NCI-H1048 (cell line): ENCODE measurements at regions not wholly inside any gene's neighbourhood (a gene's known extent, or its start where the extent isn't known, plus 50 kb on each side); places are given as distances from the start of the nearest gene placed in this dataset.

ENCODE experiments used
- DNase-seq: peaks from one replicate; lab custom pipeline; 2025; lab: John Stamatoyannopoulos, UW

DNA sequence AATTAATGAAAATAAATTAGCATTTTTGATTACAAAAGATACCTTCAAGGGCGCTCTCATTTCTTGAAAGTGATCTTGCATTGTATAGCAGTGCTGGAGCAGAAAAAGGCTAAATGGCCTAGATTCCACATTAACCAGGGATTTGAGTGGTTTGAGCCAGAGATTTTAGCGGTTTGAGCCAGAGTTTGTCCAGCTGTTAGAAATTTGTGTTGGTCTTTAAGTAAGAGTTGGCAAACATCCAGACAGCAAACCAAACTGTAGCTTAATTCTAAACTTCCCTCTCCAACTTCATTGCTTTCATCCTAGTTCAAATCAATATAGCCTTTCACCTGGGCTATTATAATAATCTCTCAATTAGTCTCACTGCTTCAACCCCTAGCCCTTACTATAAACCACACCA is 351.7 kb downstream of the IGSF11 start:
- no peak for DNase-seq

DNA sequence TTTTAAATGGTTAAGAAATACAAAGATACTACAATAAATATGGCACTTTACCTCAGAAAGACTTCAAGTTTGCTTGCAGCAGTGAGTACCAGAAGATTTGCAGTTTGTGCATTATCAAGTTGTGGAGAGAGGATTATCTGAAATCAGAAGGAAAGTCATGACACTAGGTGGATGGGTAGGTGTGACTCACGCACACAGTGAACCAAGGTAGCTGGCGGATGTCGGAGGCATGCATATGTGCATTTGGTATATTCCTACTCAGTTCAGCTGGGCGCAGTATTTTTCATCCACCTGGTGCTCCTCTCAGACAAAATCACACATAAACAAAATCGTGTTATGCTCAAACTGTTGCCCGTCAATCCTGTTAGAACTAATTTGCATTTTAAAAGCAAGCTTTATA is 351.0 kb downstream of the IGSF11 start:
- DNase-seq = no peak

DNA sequence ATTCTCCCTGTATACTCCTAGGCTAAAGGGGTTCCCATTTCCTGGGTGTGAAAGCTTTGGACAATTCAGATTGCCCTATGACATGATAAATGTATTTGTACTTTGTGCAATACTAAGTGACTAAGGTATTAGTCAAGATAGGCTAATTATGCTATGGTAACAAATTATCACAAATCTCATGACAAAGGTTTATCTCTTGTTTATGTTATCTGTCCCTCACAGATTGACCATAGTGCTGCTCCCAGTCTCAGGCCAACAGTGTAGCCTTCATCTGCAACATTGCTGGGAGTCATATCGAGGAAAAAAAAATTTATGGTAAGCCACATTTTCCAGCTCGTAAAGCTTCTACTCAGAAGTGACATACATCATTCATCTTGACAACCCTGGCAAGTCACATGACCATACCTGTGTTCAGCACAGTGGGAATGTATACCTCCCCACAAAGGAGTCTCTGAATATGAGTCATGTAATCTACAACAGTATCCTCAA is 346.2 kb downstream of the IGSF11 start:
- no peak for DNase-seq

DNA sequence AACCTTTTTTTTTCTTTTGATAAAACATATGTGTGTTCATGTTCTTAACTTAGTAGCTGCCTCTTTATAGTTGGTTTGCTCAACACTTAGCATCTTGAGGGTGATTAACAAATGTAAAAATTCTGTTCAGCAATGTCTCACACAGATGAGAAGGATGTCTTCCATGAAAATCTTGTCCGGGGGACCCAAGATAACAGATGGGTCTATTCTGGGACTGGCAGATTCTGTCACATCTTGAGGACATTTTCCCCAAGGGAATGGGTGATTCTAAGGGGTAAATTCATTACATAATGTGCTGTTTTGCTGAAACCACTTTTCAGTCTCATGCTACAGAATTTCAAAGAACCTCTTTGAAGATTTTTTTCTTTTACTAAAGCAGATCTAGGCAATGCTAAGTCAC is 342.2 kb downstream of the IGSF11 start:
- no peak for DNase-seq

- no peak for DNase-seq
Observed at GRCh38 chr3:118705487-118706219, 329.0 kb downstream of the IGSF11 start.

DNA sequence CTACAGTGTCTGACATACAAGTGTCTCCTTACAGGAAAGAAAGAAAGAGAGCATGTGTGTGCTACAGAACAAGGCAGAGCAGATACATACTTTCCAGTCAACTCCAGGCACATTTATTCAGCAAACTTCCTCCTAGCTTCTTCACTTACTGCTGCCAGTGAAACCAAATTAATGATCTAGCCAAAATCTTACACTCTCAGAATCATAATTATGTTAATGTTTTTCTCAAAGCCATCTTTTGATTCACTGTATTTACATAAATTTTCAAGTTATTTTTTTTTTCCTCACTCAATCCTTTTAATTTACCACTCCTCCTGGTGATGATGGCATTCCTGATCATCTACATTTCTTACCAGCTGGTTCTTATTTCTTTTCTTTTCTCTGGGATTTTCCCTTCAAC is 326.7 kb downstream of the IGSF11 start:
- no peak for DNase-seq

GRCh38 chr3:118710532-118710931 is 324.1 kb downstream of the IGSF11 start:
- no peak for DNase-seq

DNA sequence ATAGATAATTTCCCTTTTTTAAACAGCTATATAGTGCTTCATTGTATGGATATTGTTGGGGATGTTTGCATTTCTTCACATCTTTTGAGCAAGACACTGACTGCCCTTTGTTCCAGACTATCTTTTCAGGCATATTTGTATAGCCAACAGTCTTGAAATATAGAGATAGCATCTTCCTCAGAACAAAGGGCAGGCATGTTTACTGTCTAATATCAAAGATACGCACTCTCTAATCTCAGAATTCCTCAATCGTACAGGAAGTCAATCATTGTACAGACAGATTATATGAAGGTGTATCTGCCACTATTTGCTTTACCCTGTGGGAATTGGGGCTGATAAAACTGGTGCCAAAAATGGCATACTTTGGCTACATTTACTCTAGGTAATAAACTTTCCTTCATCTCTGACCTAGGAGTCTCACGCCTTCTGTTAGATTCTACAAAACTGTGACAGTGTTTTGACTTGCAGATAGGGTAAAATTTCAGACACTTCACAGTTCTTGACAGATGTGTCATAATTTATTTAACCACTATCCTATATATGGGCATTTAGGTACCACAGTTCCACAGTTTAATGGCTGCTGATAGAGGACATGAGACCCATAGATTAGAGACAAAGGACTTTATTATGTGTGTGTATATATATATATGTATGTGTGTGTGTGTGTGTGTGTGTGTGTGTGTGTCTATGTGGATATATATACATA is 321.0 kb downstream of the IGSF11 start:
- no peak for DNase-seq

GRCh38 chr3:118714800-118715199 is 319.8 kb downstream of the IGSF11 start:
- DNase-seq = no peak

GRCh38 chr3:118729546-118729945 is 305.1 kb downstream of the IGSF11 start:
- DNase-seq = no peak

DNA sequence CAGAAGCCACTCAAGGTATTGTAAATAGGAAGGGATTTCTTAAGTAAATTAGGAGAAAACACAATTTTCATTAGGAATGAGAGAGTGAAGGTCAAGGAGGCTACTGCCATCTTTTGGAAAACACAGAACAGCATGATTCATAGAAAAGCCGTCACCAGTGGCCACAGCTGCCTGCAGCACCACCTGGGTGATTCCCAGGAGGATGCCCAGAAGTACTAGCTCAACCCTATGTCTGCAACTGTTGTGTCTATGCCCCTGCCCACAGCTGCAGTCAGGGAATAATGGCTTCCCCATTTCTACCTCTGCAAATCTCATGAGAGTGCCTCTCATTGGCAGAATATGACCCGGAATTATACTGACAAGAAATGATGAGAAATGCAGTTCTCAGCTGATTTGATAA is 300.0 kb downstream of the IGSF11 start:
- DNase-seq = no peak

DNA sequence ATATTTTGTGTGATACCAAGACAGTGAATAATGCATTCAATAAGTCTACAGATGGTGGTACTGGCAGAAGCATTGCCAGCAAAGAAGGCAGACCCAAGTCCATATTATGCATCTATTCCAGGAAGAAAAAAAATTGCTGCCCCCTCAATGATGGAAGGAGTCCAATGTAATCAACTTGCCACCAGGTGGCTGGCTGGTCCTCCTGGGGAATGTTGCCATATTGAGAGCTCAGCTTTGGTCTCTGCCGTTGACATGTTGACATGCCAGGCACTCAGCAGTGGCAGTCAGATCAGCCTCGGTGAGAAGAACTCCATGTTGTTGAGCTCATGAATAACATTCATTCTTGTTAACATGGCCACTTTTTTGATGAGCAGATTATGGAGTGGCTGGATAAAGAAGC is 298.5 kb downstream of the IGSF11 start:
- no peak for DNase-seq

- no peak for DNase-seq
Observed at GRCh38 chr3:118740722-118741290, 293.8 kb downstream of the IGSF11 start.

DNA sequence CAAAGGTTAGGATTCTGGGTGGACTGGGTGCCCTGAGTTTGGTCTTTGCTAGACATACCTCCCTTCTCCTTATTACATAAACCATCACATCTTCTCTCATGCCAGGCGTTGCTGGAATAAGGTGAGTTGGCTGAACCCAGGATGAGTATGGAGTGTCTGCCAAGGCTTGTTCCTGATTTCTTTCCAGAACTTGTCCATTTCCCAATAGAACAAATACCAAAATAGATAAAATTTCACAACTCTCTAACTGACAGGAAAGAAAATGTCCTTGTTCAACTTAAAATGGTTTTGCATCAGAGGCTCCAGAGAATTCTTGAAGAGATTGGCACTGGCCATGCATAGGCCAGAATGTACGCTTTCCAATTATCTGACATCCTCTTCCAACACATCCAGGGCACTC is 291.9 kb downstream of the IGSF11 start:
- DNase-seq = no peak

- DNase-seq = no peak
Observed at GRCh38 chr3:118744186-118744585, 290.5 kb downstream of the IGSF11 start.

GRCh38 chr3:118754406-118755252 is 280.0 kb downstream of the IGSF11 start:
- DNase-seq = no peak

DNA sequence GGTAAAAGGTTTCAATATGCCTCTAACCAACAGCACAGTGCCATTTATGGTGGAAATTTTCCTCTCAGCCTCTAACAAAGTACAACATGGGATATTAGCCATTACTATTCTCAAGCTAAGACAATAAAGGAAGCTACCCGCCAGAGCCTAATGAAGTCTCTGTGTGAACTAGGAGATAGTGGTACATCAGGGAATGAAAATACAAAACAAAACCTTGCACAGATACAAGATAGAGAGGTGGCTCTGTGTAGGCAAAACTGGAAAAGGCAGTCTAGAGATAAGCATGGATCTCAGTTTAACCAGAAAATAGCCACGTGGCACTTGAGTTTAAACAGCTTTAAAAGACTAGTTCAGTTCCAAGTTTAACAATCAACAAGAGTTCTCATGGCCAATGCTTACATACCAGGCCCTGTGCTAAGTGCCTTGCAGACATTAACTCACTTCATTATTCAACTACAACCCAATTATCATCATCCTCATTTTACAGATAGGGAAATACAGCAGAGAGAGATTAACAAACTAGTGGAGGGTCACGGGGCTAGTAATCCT is 279.3 kb downstream of the IGSF11 start:
- DNase-seq = no peak

GRCh38 chr3:118760585-118761290 is 273.9 kb downstream of the IGSF11 start:
- no peak for DNase-seq

DNA sequence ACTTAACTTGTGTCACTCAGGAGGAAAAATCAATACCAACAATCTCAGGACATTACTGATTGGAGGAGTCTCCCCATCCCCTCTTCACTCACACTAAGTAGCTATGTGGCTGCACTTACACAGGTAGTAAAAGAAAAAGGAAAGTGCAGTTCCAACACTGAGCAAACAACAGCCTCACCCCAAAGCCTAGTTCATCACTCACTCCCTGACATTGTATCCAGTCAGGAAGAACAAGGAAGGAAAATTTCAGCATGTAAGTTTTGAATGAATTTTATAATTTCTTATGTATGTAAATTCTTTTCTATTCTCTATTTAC is 273.4 kb downstream of the IGSF11 start:
- no peak for DNase-seq

DNA sequence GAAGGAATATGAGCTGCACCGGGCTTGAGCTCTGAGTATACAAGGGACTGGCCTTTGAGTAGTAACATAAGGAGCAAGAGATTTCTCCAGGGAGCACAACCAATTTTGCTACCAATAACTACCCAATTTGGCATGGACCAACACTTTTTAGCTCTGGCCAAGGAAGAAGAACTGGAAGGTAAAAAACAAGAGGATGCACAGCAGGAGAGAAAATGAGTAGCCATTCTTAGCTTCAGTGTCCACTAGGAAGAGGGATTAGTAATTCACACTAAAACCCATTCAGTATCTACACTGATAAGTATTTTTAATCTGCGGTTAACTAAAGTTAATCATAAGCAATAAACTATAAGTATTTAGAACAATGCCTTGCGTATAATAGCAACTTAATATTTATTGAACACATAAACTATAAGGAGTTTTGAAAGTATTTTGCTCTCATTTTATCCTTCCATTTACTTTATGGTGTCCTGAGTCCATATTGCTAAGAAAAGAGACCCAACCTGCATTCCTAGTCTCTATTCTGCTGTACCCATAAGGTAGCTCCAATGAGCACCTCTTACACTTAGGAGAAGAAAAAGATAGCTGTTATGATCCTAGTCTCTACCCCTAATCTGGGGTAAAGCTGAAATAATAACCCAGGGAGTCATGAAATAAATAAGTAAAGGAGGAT is 268.9 kb downstream of the IGSF11 start:
- no peak for DNase-seq

DNA sequence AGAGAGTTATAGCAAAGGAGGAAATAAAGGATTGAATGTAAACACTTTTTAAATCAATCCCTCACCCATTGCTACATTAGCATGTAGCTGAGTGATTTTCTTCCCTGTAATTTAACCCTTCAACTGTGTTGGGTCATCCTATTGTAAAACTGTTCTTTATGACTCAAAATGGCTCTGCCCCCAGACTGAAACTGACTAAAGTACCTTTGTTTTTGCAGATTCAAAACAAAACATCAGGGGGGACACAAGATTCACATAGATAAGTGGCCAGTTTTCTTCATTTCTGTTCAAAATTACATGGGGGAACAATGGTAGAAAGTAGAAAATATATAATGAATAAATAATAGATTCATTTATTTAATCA is 268.4 kb downstream of the IGSF11 start:
- DNase-seq = no peak
